Glutamatergic neuron (in vitro differentiated cells): ENCODE measurements at regions not wholly inside any gene's neighbourhood (a gene's known extent, or its start where the extent isn't known, plus 50 kb on each side); places are given as distances from the start of the nearest gene placed in this dataset.
"Not testable (repeated sequence)": the region's sequence is repeated elsewhere in the genome, so short reads cannot be mapped to it uniquely, and the experiment has no call there.

Experiments
- DNase-seq: peaks from one replicate; pipeline ENCODE4 v3.0.0; 2022
- H3K27ac Mint-ChIP-seq: one replicate; pipeline ENCODE4 v1.8.0; 2020; ENCODE audit warnings: mild to moderate bottlenecking, mixed read lengths, inconsistent platforms; ENCODE audit not compliant: unreplicated experiment
- H3K27me3 Mint-ChIP-seq: one replicate; pipeline ENCODE4 v1.8.0; 2020; ENCODE audit warnings: mild to moderate bottlenecking, moderate library complexity, mixed read lengths, inconsistent platforms; ENCODE audit not compliant: unreplicated experiment
- H3K36me3 Mint-ChIP-seq: one replicate; pipeline ENCODE4 v1.8.0; 2020; ENCODE audit warnings: mild to moderate bottlenecking, mixed read lengths, inconsistent platforms; ENCODE audit not compliant: unreplicated experiment
- H3K4me1 Mint-ChIP-seq: one replicate; pipeline ENCODE4 v1.8.0; 2020; ENCODE audit warnings: mild to moderate bottlenecking, low read depth, mixed read lengths, inconsistent platforms; ENCODE audit not compliant: unreplicated experiment
- H3K4me3 Mint-ChIP-seq: one replicate; pipeline ENCODE4 v1.8.0; 2020; ENCODE audit warnings: mild to moderate bottlenecking, mixed read lengths, inconsistent platforms; ENCODE audit not compliant: unreplicated experiment
- H3K9me3 Mint-ChIP-seq: one replicate; pipeline ENCODE4 v1.8.0; 2020; ENCODE audit warnings: mild to moderate bottlenecking, moderate library complexity, mixed read lengths, inconsistent platforms; ENCODE audit not compliant: unreplicated experiment

DNA sequence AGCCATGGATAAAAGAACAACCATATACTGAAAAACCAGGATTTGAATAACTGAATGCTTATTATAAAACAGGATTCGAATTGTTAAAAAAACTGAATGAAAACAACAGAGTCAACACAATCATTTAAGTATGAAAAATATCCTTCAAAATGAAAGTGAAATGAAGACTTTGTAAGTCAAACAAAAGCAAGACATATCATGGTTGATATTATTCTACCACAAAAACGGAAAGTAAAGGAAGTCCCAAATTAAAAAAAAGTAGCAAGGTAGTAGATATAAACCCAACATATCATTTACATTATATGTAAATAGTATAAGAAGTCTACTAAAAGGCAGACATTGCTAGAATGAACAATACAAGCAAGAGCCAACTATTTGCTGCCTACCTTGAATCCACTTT is 63.1 kb upstream of the POTEC start:
- DNase-seq, H3K27me3 Mint-ChIP-seq, H3K4me3 Mint-ChIP-seq, H3K27ac Mint-ChIP-seq, H3K4me1 Mint-ChIP-seq, H3K36me3 Mint-ChIP-seq, H3K9me3 Mint-ChIP-seq: not testable (repeated sequence)

DNA sequence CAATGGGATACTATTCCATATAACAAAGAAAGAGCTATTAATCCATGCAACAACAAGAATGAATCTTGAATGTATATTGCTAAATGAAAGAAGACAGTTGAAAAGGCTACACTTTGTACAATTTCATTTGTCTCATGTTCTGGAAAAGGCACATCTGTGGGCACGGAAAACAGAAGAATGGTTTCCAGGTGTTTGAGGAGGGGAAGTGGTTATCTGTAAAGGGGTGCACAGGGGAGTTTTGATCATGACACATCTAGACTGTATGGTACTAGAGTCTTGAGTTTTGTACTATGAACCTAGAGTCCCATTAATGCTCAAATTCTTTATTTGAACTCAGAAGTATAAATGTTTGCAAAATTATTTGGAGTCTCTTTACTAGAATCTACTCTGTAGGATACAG is 64.0 kb upstream of the POTEC start:
- H3K36me3 Mint-ChIP-seq: not testable (repeated sequence)

DNA sequence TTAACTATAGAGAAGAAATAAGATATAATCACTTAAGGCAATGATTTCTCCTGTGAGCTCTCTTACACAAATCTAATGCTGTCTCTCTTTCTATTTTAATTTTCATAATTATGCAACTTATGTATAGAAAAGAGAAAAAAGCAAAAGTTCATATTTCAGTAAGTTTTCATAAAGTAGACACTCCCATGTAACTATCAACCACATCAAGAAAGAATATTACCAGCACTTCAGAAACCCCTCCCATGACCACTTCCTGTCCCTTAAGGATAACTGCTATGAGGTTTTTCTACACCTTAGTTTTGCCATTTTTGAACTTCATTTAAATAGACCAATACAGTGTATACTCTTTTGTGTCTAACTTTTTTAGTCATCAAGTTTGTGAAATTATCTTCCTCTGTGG is 69.0 kb upstream of the POTEC start:
- not testable (repeated sequence) for H3K9me3 Mint-ChIP-seq, H3K4me3 Mint-ChIP-seq, H3K27ac Mint-ChIP-seq, DNase-seq, H3K27me3 Mint-ChIP-seq, H3K4me1 Mint-ChIP-seq, H3K36me3 Mint-ChIP-seq

More for the DNA sequence above, 64.0 kb upstream of the POTEC start:
- H3K27ac Mint-ChIP-seq, H3K4me1 Mint-ChIP-seq, H3K9me3 Mint-ChIP-seq, H3K27me3 Mint-ChIP-seq, DNase-seq, H3K4me3 Mint-ChIP-seq: not testable (repeated sequence)

DNA sequence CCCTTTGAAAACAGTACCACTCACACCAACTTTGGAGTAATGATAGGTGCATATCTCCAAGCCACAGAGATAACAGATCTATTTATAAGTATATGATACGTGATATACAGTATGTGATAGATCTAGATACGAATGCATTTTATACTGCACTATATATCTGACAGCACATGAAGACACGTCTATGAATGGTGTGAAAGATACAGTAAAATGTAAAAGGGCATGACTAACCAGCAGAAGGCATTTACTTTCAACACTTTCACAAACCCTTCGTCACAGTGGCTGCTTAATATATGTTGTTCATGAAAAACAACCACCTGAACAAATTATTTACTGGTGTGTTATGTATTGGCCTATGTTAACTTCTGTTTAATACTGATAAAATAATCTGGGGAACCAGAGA is 71.1 kb upstream of the POTEC start:
- not testable (repeated sequence) for H3K4me1 Mint-ChIP-seq, H3K36me3 Mint-ChIP-seq, H3K27me3 Mint-ChIP-seq, H3K4me3 Mint-ChIP-seq, H3K9me3 Mint-ChIP-seq, DNase-seq, H3K27ac Mint-ChIP-seq

DNA sequence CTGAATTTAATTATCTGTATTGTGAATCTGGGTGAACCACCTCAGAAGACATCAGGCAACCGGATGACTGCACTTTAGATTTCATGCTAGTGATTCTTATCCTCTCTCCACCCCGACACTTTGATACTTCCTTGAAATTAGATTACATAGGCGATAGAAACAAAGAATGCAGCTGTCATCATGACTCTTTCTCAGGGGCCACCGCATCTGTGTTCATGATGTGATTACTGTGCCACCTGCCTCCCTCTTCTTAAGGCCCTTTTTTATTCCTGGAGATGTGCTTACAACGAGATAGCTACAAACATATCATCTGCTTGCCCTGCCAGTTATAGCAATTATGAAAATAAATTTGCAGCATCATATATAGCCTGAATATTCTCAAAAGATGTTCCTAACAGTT is 83.9 kb upstream of the POTEC start:
- H3K4me1 Mint-ChIP-seq, H3K27ac Mint-ChIP-seq, H3K9me3 Mint-ChIP-seq, DNase-seq, H3K27me3 Mint-ChIP-seq, H3K4me3 Mint-ChIP-seq, H3K36me3 Mint-ChIP-seq: not testable (repeated sequence)

DNA sequence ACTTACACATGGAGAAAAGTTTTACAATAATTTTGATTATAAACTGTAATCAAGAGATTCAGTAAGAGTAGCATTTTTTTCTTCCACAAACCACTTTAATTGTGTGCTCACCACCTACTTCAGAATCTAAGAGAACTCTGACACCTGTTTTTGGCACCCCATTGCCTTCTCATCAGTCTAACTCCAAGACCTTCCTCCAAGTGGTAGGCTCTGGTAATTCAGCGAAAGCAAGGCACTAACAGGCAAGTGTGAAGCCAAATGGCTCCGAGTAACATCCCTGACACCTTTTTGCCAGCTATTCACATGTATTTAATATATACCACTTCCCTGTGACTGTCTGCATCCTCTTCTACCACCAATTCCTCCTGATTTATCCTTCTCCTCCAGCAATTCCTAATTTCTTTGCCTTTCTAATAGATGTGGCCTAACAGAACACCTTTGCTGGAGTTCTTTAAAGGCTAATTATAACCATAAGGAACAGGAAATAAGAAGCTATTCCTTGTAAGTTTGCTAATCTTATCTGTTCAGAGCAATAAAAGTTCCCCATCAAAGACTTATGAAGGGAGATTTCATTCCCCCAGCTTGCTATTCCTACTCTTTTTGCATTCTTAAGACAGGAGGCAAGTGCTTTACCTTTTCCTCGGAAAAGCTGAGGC is 85.1 kb upstream of the POTEC start:
- not testable (repeated sequence) for H3K27me3 Mint-ChIP-seq, H3K4me1 Mint-ChIP-seq, DNase-seq, H3K4me3 Mint-ChIP-seq, H3K27ac Mint-ChIP-seq, H3K9me3 Mint-ChIP-seq, H3K36me3 Mint-ChIP-seq

DNA sequence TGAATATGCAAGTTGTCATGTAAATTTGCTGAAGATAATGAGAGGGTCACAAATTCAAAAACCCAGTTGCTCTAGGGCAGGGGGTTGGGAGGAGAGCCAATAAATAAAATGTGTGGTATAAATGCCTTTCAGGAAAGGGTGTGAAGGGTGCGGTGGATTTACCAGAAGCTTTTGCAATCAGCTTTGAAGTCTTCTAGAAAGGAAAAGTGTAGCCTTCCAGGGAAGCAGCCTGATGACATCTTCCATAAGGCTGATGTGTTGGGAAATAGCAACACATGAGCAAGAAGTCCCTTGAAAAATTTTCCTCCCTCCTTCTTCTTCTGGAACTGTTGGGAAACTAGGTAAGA is 85.6 kb upstream of the POTEC start:
- not testable (repeated sequence) for H3K9me3 Mint-ChIP-seq, H3K4me3 Mint-ChIP-seq

DNA sequence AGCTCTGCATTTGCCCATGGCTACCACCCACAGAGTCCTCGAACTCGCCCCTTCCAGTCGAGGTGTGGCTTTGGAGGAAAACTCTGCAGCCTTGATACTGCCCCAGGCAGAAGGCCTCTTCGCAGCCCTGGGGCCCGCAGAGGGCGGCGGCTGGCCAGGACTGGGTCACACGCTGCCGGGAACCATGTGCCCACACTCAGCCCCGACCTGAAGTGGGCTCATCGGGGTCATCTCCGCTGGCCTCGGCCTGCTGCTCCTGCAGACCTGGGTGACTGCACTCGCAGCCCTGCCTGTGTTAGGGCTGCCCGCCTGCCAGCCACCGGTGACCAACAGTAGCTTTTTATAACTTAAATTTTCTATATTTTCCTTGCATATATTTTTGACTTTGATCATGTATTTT is 89.6 kb upstream of the POTEC start:
- not testable (repeated sequence) for H3K4me3 Mint-ChIP-seq, H3K4me1 Mint-ChIP-seq, H3K36me3 Mint-ChIP-seq, H3K27me3 Mint-ChIP-seq, H3K27ac Mint-ChIP-seq, H3K9me3 Mint-ChIP-seq, DNase-seq

More for the DNA sequence above, 85.6 kb upstream of the POTEC start:
- not testable (repeated sequence) for H3K36me3 Mint-ChIP-seq, H3K4me1 Mint-ChIP-seq, DNase-seq, H3K27me3 Mint-ChIP-seq, H3K27ac Mint-ChIP-seq

DNA sequence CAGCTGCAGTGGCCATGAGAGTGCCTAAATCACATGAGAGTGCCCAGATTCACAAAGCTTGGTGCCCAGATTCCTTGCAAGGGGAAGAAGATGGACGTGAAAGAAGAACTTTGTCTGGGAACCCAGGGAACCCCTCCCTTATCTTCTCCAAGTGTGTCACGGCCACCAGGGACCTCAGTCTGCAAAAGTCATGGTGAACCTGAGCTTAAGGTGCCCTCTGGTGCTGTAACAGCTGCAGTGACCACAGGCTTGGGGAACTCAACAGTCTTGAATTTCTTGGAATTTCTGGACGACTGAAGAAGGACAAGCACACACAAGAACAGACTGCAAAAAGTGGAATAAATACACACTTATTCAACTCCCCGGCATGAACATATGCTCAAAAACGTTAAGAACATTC is 94.6 kb upstream of the POTEC start:
- H3K27ac Mint-ChIP-seq, DNase-seq, H3K9me3 Mint-ChIP-seq, H3K4me1 Mint-ChIP-seq, H3K36me3 Mint-ChIP-seq, H3K4me3 Mint-ChIP-seq: not testable (repeated sequence)
- H3K27me3 Mint-ChIP-seq: peaks cover 11% of the 10 kb centered on the region

DNA sequence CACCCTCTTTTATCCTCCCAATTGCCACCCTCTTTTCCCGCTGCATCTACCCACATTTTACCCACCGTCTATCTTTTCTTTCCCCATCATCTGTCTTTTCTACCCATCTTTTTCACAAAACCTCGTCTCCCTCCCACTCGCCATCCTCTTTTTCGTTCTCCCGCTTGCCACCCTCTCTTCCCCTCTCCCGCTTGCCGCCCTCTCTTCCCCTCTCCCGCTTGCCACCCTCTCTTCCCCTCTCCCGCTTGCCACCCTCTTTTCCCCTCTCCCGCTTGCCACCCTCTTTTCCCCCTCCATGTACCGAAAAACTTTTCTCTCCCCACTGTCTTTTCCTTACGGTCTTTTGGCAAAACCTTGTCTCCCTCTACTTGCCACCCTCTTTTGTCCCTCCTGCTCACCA is 97.7 kb upstream of the POTEC start:
- peaks cover 12% of the 10 kb centered on the region for H3K27me3 Mint-ChIP-seq
- H3K27ac Mint-ChIP-seq, H3K4me3 Mint-ChIP-seq, H3K4me1 Mint-ChIP-seq, H3K36me3 Mint-ChIP-seq: not testable (repeated sequence)
- DNase-seq: peak; percentile 20
- H3K9me3 Mint-ChIP-seq: peaks cover 11% of the 10 kb centered on the region

DNA sequence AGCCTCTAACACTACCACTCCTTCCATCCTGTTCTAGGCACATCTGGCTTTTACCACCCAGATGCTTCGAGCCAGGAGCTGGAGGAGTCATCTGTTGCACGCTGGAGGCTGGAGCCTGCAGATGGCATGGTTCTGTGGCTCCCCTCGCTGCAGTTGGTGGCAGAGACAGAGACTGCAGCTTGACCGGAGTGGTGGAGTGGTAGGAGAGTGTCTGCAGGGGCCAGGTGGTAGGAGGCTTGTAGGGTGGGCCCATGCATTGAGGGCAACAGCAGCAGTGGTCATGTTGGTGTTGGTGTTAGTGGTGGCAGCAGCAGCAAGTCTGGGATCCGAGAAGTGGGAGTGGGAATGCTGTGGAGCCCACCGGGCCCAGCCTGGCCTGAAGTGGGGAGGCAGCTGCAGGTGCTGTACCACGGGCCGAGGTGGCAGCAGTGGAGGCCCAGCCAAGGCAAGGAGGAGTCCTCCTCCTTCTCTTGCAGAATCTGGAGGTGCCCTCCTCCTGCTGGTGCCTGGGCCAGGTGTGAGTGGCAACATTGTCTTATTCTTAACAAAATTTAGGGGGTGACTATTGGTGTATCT is 100.4 kb upstream of the POTEC start:
- H3K27me3 Mint-ChIP-seq: peaks cover 12% of the 10 kb centered on the region
- H3K4me3 Mint-ChIP-seq, H3K36me3 Mint-ChIP-seq, DNase-seq, H3K27ac Mint-ChIP-seq, H3K4me1 Mint-ChIP-seq, H3K9me3 Mint-ChIP-seq: not testable (repeated sequence)

DNA sequence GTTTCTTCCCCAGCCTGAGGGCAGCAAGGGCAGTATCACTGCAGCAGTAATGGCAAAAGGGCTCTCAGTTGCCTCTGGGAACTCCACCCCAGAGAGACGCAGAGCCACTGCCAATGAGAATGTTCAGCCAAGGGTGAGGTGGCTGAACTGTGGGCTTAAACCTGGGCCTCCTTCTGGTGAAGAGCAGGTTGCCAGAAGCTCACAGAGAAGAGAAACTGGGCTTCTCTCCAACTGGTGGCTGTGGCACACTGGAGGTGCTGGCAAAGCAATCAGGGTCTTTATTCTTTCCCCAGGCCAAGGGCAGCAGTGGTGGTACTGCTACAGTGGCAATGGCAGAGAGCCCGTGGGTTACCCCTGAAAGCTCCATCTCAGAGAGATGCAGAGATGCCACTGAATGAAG is 54.9 kb upstream of the ANKRD30B start:
- H3K4me3 Mint-ChIP-seq, H3K27ac Mint-ChIP-seq: not testable (repeated sequence)

DNA sequence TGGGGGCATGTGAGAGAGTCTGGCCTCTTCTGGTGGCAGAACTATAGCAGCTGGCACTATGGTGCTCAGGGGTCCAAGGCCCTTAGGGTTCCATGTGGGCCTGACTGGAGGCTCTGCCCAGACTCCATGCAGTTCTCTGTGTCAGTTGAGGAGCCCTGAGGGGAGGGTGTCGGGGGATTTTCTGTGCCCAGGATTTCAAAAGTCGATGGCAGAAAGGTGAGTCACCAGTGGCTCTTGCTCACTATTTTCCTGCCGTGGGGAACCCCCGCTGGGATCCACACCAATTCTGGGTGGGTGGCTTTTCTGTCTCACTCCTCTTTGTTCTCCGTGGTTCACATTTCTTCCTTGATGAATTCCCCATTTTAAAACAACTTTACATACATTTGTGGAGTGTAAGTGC is 54.1 kb upstream of the ANKRD30B start:
- not testable (repeated sequence) for H3K4me1 Mint-ChIP-seq, H3K27me3 Mint-ChIP-seq, H3K9me3 Mint-ChIP-seq, H3K36me3 Mint-ChIP-seq, H3K27ac Mint-ChIP-seq, H3K4me3 Mint-ChIP-seq, DNase-seq

More for the DNA sequence above, 54.9 kb upstream of the ANKRD30B start:
- H3K9me3 Mint-ChIP-seq, H3K27me3 Mint-ChIP-seq, DNase-seq, H3K4me1 Mint-ChIP-seq, H3K36me3 Mint-ChIP-seq: not testable (repeated sequence)
